Heart right ventricle (tissue), 16 donors: ENCODE measurements at regions not wholly inside any gene's neighbourhood (a gene's known extent, or its start where the extent isn't known, plus 50 kb on each side); places are given as distances from the start of the nearest gene placed in this dataset.

Experiments
- ATAC-seq, 8 donors: fragments of 200-7000 bp; cut with Tn5 transposase; one replicate each; pipeline ENCODE4 v1.9.1; 2020; ENCODE audit warnings: mild to moderate bottlenecking in 8 of 8, moderate library complexity in 8 of 8, moderate number of reproducible peaks in 1 of 8
- DNase-seq, 2 donors: peaks; one replicate each; pipeline ENCODE4 v3.0.0-alpha.2; 2020
- H3K27ac ChIP-seq, 10 donors: fragments of 200-600 bp; sonication (generic) in 2 of 10; one replicate each; pipeline versions ENCODE4 v1.5.0 to v1.8.0; 2020 to 2022; ENCODE audit warnings: mild to moderate bottlenecking in 3 of 10
- H3K27me3 ChIP-seq, 7 donors: fragments of 200-600 bp; one replicate each; pipeline ENCODE4 v1.8.0; 2021 to 2022; ENCODE audit warnings: mild to moderate bottlenecking in 2 of 7
- H3K36me3 ChIP-seq, 9 donors: fragments of 200-600 bp; sonication (generic) in 1 of 9; one replicate each; pipeline versions ENCODE4 v1.5.0 to v1.8.0; 2020 to 2022; ENCODE audit warnings: mild to moderate bottlenecking in 2 of 9
- H3K4me1 ChIP-seq, 9 donors: fragments of 200-600 bp; sonication (generic) in 1 of 9; one replicate each; pipeline versions ENCODE4 v1.5.0 to v1.8.0; 2020 to 2022; ENCODE audit warnings: mild to moderate bottlenecking in 4 of 9
- H3K4me3 ChIP-seq, 10 donors: fragments of 200-600 bp; sonication (generic) in 2 of 10; one replicate each; pipeline versions ENCODE4 v1.5.0 to v1.8.0; 2020 to 2022; ENCODE audit warnings: mild to moderate bottlenecking in 7 of 10, moderate library complexity in 2 of 10
- H3K9me3 ChIP-seq, 11 donors: fragments of 200-600 bp in 10 of 11; sonication (generic) in 2 of 11; one replicate each; pipeline versions ENCODE4 v1.5.0 to v1.8.0; 2013 to 2022; ENCODE audit warnings: mild to moderate bottlenecking in 2 of 11, control low read depth in 1 of 11, moderate library complexity in 1 of 11
- CTCF ChIP-seq, 9 donors: fragments of 200-600 bp; sonication (generic) in 2 of 9; IDR thresholded peaks; one replicate each; pipeline versions ENCODE4 v1.5.0 to v1.8.0; 2021 to 2022; ENCODE audit warnings: antibody characterized with exemption in 9 of 9, mild to moderate bottlenecking in 5 of 9, moderate library complexity in 1 of 9
- WGBS, 2 donors: extraction: QIAGEN DNeasy Blood & Tissue Kit; methylation state at CpG; one replicate each; pipeline ENCODE4 v1.1.7; 2013; ENCODE audit warnings: inconsistent platforms in 1 of 2; 5-methylcytosine and 5-hydroxymethylcytosine counted together
- intact Hi-C, 10 donors: fragments of 100-400 bp; cut with DNase I; formaldehyde crosslinking; loops; one replicate each; pipeline versions ENCODE4 v1.11.1 to v1.14.2; 2022
- donor health status: Arrhythmogenic right ventricular cardiomyopathy.
- donor health status: ischemic (EF 13 %, LVEDD 7.1; RV severe dilation, severe dysfunction).
- donor health status: healthy with polysubstance abuse.
- donor health status: DM: no; HTN: yes; CAD: no.
- donor health status: DM: no; HTN: no; CAD: no.
- donor health status: ischemic (EF 25% LVEDD 6.9; RV normal size, moderate dysfunction).
- donor health status: ischemic (EF 25% LVEDD 5.7; RV mildly dilated, moderate dysfunction).
- donor health status: healthy.
- donor health status: DM: yes; HTN: yes; CAD: no.
- donor health status: Ischemic cardiomyopathy.
- donor health status: ischemic (EF 35%, LVEDD 5.7; RV mildly dilated, moderate dysfunction).
- donor health status: nonischemic (EF 11% LVEDD 7.7; RV severe dilation, severe dysfunction).
- donor health status: DM: yes; HTN: yes; CAD: no.
- donor health status: PGD.
- donor health status: ischemic (EF 29% LVEDD 5.4; RV normal size, mild dysfunction).
- donor health status: nonischemic (EF 23%, LVEDD 6.1; RV moderate dilation, normal function).

- peaks cover 0 to 9% (median 0%) of the 10 kb centered on the region in 11 donors for H3K9me3 ChIP-seq
- H3K27me3 ChIP-seq: no peaks in the 10 kb centered on the region
- H3K36me3 ChIP-seq: no peaks in the 10 kb centered on the region
- no peak for TF ChIP-seq CTCF (IDR thresholded peaks at IDR 0.05)
- no peaks in the 10 kb centered on the region for H3K4me1 ChIP-seq
- intact Hi-C loops: no loop called here
- no peak overlapping the region for H3K27ac ChIP-seq
- no peak for ATAC-seq
- DNase-seq: no peak
- WGBS, 2 donors: 93 to 99% methylated on average over 3 of the region's 3 CpGs
- H3K4me3 ChIP-seq: no peak overlapping the region
Measured at GRCh38 chr4:187919966-187920365, 75.6 kb upstream of the ZFP42 start.

- WGBS, 2 donors: 64 to 74% methylated on average over 8 of the region's 8 CpGs
- no peak for TF ChIP-seq CTCF (IDR thresholded peaks at IDR 0.05)
- H3K27ac ChIP-seq: no peak overlapping the region
- intact Hi-C loops: no loop called here
- no peaks in the 10 kb centered on the region for H3K4me1 ChIP-seq
- no peak overlapping the region for H3K4me3 ChIP-seq
- DNase-seq (no peak), ATAC-seq (no peak)
- no peaks in the 10 kb centered on the region for H3K27me3 ChIP-seq
- H3K36me3 ChIP-seq: no peaks in the 10 kb centered on the region
- peaks cover 0 to 9% (median 0%) of the 10 kb centered on the region in 11 donors for H3K9me3 ChIP-seq
Measured at GRCh38 chr4:187921946-187922623, 73.5 kb upstream of the ZFP42 start.

GRCh38 chr4:187929024-187929423 is 66.5 kb upstream of the ZFP42 start:
- intact Hi-C loops: no loop called here
- H3K9me3 ChIP-seq: peaks cover 0 to 15% (median 0%) of the 10 kb centered on the region in 11 donors
- TF ChIP-seq CTCF (IDR thresholded peaks at IDR 0.05): no peak
- WGBS, 2 donors: 62 to 63% methylated on average over 7 of the region's 7 CpGs
- ATAC-seq: no peak
- no peaks in the 10 kb centered on the region for H3K4me1 ChIP-seq
- H3K36me3 ChIP-seq: no peaks in the 10 kb centered on the region
- H3K27ac ChIP-seq: no peak overlapping the region
- DNase-seq: no peak
- H3K4me3 ChIP-seq: no peak overlapping the region
- H3K27me3 ChIP-seq: peaks cover 0 to 6% (median 0%) of the 10 kb centered on the region in 7 donors

DNA sequence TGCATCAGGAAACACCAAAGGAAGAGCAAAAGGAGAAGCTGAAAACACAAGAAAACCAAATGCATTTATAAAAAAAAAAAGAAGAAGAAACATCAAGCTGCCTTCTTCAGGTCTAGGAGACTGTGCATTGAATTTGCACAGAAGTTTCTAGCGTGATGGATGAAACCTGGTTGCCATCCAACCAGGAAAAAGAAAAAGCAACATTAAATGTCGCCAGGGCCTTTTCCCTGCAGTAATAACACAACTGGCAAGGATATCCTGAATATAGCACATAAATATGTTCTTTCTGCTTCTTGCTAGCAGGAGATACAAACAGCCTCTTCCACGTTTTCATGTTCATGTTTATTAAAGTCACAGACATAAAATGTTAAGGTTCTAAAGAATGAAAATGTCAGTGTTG is 60.8 kb upstream of the ZFP42 start:
- intact Hi-C loops: no loop called here
- WGBS, 2 donors: 41 to 62% methylated on average over 3 of the region's 3 CpGs
- DNase-seq: no peak
- H3K36me3 ChIP-seq: no peaks in the 10 kb centered on the region
- peaks cover 0 to 13% (median 0%) of the 10 kb centered on the region in 11 donors for H3K9me3 ChIP-seq
- no peak for ATAC-seq
- TF ChIP-seq CTCF (IDR thresholded peaks at IDR 0.05): no peak
- H3K4me3 ChIP-seq: no peak overlapping the region
- H3K27ac ChIP-seq: no peak overlapping the region
- H3K27me3 ChIP-seq: peaks cover 0 to under 1% (median 0%) of the 10 kb centered on the region in 7 donors
- H3K4me1 ChIP-seq: no peaks in the 10 kb centered on the region
